NCI-H2227 treated with DMSO at 0.1 percent for 48 hours (cell line): ENCODE measurements at regions not wholly inside any gene's neighbourhood (a gene's known extent, or its start where the extent isn't known, plus 50 kb on each side); places are given as distances from the start of the nearest gene placed in this dataset.
"Not testable (repeated sequence)": the region's sequence is repeated elsewhere in the genome, so short reads cannot be mapped to it uniquely, and the experiment has no call there.

Source experiments
- DNase-seq: peaks from one replicate; lab custom pipeline; 2025; lab: John Stamatoyannopoulos, UW

DNA sequence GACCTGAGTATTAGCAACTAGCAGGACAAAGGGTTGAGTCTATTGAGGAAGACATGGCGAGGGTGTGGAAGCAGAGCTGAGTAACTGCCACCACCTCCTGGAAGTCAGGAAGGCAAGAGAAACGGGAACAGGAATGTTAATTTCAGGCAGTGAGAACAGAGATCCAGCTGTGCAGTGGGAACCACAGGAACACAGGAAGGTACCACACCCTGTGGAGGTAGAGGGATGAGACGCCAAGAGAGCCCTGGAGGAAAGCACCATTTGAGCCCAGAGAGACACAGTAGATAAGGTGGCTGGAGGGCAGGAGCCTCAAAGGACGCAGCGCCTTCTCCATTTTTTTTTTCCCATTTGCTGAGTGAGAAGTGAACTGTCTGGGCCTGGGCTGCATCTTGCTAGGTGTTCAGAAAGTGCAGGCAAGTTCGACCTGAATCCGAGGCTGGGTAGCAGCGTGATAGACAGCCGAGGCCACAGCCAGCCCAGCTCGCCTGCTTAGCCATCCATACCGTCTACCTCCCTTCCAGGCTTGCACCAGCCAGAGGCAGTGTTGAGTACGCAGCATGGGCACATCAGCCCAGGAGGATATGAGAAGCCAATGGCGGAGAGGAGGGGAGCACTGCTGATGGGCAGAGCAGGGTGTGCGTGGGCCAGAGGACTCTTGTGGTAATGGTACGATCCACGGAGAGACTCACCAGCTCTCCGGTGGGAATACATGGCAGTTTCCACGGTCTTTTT, 306.7 kb downstream of the ANAPC1 start:
- not testable (repeated sequence) for DNase-seq

DNA sequence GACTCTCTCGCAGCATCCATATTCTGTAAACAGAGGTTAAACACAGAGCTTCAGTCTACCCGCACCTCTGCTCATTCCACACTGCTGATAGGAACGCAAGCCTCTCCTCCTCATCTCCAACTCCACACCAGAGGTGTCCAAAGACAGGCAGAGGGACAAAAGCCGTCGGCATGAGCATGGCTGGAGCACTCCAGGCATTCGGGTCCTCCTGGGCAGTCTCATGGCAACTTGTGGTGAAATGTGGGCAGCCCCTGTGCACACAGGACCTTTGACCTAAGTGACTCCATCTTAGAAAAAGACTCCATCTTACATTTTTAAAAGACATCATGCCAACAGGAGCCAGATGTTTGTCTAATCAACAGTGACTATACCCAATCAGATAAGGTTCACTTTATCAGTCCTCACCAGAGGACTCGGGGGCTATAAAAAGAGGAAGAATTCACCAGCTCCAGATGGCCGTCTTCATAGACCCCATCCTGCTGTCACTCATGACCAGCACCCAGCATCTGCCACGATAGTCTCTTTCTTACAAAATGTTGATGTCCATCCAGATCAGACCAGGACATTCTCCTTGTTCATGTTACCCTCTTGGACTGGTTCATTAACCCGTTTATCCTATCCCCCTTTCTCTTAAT, 304.4 kb downstream of the ANAPC1 start:
- DNase-seq = not testable (repeated sequence)

DNA sequence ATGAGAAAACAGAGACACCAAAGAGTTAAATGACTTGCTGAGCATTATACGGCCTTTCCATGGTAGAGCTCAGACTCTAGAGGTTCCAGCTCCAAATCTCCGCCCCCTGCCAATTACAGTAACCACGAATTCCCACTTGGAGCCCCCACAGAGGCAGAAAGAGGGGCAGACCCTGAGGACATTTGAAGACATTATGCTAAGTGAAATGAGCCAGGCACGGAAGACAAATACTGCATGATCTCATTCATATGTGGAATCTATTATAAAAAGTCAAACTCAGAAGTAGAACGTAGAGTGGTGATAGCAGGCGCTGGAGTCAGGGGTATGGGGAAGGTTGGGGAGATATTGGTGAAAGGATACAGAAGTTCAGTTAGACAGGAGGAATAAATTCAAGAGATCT, 303.4 kb downstream of the ANAPC1 start:
- DNase-seq = not testable (repeated sequence)

DNA sequence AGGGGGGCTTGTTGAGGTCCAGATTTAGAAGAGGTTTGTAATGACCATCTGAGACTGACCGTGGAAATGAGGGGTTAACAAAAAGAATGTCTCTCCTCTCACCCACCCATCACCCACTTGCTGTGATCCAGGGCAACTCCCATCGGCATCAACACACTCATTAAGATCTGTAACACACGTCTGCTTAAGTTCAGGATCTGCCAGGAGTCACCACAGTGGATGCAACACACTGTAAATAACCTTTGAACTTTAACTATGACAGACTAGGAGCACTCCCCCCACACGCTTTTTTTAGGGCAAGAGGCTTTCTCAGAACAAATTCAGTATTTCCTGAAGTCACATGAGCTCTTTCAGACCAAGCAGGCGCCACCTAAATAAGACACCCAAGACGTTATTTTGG, 301.9 kb downstream of the ANAPC1 start:
- not testable (repeated sequence) for DNase-seq

DNA sequence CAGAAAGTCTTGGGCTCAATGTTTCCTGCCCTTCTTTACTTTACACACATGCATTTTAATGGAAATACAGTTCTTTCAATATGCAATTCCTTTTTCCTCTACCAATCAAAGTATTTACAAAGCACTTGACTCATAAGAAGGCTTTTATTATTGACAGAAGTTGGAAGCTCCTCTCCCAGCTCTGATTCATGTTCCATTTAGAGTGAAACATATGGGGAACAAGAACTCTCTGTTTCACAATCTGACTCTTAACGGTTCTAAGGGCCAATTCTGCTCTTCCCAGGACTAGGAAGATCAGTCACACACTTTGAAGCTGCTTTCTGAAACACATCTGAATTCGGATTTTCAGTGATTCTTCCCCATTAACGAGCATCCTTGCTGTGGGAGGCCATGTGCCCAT, 300.5 kb downstream of the ANAPC1 start:
- not testable (repeated sequence) for DNase-seq

DNA sequence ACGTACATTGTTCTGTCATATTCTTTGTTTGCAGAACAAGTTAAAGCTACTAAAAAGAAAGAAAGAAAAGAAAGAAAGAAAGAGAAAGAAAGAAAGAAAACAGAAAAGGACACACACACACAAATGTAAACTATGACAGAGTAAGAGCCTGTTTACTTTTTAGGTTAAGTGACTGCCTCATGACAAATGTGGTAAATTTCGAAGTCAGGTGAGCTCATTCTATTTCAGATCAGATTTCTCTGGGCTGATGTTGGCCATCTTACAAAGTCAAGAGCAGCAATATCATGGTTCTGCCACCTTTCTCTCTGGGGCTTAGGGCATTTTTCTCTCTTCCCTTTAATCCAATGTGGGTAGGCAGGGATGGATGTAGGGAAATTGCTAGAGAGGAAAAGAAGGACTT, 299.5 kb downstream of the ANAPC1 start:
- not testable (repeated sequence) for DNase-seq

DNA sequence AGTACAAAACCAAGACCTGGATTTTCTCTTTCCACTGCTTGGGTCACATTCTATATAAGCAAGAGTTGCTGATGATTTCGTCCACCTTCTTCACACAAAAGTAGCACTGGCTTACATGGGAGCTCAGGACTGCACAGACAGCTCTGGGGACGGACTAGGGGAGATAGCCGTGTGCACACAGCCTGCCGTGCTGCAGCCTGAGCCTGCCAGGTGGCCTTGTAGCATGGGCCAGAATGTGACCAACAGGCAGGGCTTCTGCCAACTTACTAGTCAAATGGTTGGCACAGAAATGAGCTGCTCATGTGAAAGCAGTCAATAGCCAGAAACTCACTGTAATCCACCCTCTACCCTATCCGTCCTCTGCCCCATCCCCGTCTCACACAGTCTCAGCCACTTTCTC, 299.0 kb downstream of the ANAPC1 start:
- not testable (repeated sequence) for DNase-seq

DNA sequence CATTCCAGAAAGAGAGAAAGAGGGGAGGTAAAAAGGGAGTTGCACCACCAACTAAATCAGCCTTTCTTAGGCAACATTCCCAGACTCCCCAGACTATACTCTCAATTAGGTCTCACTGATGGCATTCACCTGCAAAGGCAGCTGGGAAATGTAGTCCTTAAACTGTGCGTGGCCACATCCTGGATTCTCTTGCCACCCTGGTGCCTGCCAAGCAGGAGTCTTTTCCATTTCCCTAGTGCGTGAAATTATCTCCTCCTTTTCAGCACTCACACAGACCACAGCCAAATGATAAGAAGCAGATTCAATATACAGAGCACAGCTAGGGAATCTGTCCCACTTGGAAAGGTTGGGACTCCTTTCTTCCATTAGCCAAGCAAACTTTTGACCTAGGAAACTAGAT, 298.0 kb downstream of the ANAPC1 start:
- DNase-seq = not testable (repeated sequence)

DNA sequence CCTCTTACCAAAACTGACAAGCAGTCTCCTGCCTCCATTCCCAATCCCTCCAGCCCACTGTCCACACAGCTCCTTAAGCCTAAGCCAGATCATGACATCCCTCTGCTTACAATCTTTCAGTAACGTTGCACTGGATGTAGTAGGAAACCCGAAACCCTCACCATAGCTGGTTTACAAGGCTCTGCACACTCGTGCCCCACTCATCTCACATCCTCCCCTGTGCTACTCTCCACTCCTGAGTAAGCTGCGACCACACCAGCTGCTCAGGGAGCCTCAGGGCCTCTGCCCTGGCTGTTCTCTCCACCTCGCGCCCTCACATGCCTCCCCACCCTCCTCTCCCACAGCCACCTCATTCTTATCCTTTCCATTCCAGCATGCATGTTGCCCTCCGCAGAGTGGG, 288.9 kb downstream of the ANAPC1 start:
- DNase-seq = not testable (repeated sequence)

DNA sequence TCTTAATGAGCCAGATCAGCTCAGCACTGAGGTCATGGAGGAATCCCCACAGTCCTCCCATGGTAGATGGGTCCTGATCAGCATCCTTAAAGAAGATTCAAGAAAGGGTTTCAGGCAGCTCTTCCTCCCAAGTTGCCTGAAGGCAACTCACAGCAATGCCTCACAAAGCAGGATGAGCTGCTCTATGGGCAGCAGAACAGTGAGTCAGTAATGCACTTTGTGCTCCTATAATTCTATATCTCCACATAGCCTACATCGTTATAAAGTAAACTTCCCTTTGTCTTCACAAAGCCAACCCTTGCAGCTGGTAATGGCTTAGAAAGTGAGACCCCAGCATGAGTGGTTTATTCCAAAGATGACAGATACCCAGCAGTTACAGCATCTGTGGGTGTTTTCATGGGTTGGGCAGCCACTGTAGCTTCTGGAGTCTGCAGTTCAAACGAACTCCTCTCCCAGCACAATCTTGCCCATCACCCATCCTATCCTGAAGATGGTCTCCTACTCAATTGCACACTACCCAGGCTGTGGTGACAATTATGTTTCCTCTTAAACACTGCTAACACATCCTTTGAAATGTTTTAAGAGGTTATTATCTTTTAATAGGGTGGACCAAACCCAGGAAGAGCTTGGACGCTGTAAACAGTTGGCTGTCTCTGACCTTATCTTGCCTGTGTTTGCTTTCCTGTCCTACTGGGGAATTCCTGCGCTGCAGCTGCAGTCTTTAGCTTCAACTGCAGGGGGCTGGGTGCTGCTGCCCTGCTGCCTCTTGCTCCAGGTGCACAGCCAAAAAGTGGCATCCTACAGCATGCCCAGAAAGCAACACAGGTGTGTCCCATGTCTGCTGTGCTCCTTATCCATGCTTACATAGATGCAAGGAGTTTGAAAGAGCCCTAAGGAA, 286.9 kb downstream of the ANAPC1 start:
- not testable (repeated sequence) for DNase-seq

DNA sequence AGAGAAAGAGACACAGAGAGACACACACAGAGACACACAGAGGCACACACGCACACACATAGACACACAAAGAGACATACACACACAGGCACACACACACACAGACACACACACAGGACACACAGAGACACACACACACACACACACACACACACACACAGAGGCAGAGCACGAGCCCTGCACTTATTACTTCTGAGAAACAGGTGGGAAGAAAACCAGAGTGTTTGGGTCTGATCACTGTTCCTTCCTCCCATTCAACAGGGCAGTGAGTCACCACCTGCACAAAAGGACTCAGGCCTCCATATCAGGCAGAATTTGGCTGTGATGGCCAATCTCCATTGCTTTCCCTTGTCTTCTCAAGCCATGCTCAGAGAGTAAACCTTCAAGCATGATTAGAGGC, 285.0 kb downstream of the ANAPC1 start:
- DNase-seq = not testable (repeated sequence)

DNA sequence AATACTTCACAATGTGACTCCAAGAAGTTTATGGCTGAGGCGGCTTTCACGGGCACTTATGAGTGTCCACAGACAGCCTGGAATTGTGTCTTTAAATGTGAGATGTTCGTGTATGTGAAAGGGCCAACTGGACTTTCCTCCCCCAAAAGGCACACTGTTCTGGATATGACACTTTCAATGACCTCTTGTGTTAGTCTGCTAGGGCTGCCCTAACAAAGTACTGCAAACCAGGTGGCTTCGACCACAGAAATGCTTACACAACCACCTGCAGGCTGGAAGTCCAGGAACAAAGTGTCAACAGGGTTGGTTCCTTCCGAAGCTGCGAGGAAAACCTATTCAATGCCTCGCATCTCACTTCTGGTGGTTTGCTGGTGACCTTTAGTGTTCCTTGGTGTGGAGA, 281.7 kb downstream of the ANAPC1 start:
- not testable (repeated sequence) for DNase-seq

DNA sequence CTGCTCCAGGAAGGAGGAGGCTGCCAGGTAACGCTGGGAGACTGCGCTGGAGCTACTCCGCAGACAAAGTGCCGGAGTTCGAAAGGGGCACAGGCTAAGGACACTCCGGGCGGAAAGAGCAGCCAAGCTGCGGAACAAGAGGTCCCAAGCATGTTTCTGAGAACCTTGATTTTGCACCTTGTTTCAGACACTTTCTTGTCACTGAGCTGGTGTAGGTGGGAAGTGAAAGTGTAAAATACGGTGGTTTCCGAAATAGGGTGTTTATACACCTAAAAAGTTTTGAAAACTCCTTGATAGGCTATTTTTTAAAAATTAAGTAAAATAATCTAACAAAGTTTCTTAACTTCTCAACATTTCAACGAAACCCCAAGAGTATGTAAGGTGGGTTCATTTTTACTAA, 278.2 kb downstream of the ANAPC1 start:
- not testable (repeated sequence) for DNase-seq

DNA sequence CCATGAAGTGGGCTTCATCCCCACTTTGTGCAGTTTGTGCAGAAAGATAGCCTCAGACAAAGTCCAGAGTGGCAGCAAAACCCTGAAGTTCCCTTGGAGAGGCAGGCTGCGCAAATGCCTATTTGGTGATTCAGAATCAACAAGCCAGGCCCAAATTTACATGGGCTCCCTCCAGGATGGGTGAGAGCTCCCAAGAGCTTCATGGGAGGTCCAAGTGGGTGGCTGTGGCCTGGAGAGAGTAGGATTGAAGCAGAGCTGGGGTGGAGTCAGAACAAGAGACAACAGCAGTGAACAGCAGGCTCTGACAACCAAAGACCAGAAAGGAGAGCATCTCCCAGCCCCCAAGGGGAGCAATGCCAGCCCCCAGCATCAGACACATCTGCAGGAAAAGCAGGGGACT, 277.4 kb downstream of the ANAPC1 start:
- DNase-seq = not testable (repeated sequence)

DNA sequence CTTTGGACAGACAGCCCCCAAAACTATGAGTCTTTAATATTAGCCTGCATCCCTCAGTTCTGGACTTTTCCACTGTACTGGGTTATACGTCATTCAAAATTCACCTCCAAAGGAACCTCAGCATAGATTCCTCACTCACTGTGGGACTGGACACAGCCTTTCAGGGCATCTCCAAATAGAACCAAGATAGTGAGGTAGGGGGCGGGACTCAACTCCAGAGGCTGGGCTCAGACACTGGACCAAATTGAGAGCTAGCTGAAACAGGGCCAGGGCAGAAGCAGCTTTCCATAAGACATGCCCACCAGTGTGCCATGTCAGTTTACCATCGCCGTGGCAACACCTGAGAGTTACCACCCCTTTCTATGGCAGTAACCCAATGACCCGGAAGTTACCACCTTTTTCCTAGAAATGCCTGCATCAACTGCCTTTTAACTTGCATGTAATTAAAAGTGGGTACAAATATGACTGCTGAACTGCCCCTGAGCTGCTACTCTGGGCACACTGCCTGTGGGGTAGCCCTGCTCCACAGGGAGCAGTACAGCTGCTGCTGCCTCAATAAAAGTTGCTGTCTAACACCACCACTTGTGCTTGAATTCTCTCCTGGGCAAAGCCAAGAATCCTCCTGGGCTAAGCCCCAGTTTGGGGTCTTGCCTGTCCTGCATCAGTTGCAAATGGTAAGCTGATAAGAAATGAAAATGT, 274.7 kb downstream of the ANAPC1 start:
- DNase-seq = not testable (repeated sequence)

DNA sequence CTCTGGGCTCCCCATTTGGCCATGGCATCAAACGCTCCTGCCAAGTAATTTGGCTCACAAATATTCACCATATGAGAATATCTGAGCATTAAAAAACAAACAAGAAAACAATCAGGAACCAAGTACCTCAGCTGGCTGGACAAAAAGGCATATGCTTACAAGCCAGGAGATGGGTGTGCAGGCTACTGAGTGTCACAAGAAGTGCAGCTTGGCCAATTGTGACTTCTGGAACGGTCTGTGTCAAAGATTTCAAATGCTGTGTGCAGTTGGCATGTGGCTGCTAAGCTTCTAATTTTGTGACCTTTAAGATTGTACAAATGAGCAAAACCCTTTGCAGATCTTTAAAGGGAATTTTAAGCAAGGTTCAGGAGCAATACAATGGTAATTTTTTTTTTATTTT, 274.0 kb downstream of the ANAPC1 start:
- not testable (repeated sequence) for DNase-seq

DNA sequence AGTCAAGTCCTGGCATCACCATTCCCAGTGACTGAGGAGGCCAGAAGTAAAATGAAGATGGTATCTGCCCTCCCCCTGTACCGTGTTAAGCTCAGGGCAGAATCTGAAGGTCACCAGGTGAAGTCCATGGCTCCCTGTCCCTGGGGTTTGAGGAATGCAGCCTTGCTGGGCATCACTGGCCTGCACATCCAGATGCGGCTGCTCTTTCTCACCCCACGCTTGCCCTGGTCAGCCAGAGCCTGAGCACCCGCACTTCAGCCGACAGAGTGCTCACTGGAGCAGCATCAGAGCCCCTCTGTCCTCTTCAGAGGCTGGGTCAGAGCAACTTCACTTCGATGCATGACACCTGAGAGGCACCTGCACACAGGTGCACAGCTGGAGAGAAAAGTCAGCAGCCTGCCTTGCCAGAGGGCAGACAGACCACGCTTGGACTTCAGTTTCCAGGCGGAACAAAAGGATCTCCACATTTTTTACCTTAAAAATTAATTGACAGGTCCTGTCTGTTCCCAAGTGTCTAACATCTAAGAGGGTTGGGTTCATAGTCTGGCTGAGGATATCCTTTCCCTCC, 267.3 kb downstream of the ANAPC1 start:
- no peak for DNase-seq

DNA sequence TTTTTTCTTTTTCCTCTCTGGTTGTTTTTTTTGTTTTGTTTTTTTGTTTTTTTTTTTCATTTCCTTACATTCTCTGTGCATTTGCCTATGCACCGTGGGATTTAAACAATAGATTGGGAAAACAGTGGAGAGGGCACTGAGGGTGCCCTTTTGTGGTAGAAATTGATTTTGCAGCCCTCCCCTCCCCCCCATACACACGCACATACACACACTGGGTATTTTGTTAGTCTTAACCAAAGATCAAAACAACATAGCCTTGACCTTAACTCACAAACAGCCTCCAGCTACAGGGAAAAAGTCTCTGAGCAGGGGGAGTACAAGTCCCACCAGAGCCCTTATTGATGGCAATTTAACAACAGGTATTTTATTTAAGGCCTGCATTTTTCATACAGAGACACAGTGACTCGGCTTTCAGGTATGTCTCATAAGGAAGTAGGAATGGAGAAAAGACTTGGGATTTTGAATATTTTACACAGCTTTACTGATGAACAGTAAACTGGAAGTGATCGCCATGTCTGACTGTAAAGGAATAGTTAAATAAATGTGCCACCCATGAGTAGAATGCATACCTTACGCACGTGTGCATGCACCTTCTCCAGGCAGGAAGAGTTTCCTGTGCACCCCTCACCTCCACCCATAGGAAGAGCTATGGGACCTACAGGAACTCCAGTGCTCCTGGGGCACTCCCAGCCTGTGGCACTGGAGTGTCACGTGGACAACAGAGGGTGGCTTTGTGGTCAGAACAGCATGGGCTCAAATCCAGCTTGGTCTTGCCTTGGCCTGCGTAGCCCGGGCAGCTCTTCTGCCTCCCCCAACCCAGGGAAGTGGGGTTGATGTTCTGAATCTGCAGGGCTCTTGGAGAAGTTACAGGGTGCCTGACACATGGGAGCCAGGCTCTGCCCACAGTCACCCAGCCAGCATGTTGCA, 266.4 kb downstream of the ANAPC1 start:
- DNase-seq = no peak

DNA sequence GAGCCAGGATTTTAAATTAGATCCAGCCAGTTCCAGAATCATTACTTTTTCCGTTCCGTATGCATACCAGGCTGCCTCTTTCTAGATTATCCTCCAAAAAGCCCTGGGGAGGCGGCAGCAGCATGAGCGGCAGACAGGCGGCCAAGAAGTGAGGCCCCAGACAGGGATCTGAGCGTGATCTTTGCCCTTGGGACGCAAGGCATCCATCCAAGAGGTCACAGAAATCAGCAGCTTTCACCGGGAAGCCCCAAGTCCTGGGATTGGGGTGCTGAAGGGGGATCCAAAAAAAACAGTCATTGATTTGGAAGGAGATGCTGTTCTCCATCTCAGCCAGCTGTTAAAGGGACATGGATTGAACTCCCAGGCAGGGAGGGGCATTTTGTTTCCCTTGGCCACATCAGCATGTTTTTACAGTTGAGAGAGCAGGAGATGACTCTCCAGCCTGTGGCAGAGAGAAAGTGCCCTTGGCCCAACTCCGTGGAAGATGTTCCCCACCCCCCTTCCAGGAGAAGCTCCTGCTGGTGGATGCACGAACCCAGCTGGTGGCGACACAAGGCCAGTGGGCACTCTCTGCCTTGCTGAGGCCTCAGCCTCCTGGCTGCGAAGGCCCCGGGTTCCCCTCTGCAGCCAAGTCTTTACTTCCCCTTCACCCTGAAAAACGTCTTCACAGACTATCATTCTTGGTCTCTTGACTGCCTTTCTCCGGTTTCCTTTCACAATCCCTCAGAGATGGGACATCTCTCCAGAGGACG, 265.6 kb downstream of the ANAPC1 start:
- DNase-seq = no peak
